DOHH2 (cell line): ENCODE measurements at regions not wholly inside any gene's neighbourhood (a gene's known extent, or its start where the extent isn't known, plus 50 kb on each side); places are given as distances from the start of the nearest gene placed in this dataset.

Experiments
- EZH2phosphoT487 ChIP-seq: fragments of 200-600 bp; sonication (generic); IDR thresholded peaks from 2 replicates; pipeline ENCODE4 v1.6.1; 2017; ENCODE audit warnings: borderline replicate concordance, mild to moderate bottlenecking, antibody characterized with exemption, low read length, moderate library complexity, mixed read lengths
- TF ChIP-seq, protein P1 (sequence below): fragments of 200-600 bp; sonication (generic); IDR thresholded peaks from one replicate; pipeline ENCODE4 v1.5.1; 2014; ENCODE audit warnings: antibody characterized with exemption, mild to moderate bottlenecking, low read depth, low read length; ENCODE audit not compliant: poor library complexity, severe bottlenecking

GRCh38 chr2:198645816-198646215 lies 811.9 kb downstream of the SATB2 start:
- TF ChIP-seq, protein P1, sequence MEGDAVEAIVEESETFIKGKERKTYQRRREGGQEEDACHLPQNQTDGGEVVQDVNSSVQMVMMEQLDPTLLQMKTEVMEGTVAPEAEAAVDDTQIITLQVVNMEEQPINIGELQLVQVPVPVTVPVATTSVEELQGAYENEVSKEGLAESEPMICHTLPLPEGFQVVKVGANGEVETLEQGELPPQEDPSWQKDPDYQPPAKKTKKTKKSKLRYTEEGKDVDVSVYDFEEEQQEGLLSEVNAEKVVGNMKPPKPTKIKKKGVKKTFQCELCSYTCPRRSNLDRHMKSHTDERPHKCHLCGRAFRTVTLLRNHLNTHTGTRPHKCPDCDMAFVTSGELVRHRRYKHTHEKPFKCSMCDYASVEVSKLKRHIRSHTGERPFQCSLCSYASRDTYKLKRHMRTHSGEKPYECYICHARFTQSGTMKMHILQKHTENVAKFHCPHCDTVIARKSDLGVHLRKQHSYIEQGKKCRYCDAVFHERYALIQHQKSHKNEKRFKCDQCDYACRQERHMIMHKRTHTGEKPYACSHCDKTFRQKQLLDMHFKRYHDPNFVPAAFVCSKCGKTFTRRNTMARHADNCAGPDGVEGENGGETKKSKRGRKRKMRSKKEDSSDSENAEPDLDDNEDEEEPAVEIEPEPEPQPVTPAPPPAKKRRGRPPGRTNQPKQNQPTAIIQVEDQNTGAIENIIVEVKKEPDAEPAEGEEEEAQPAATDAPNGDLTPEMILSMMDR: no peak
- no peak for TF ChIP-seq EZH2phosphoT487
